Kidney (tissue), 13 donors: ENCODE measurements at regions not wholly inside any gene's neighbourhood (a gene's known extent, or its start where the extent isn't known, plus 50 kb on each side); places are given as distances from the start of the nearest gene placed in this dataset.

Experiments used
- DNase-seq, 5 donors: peaks; one replicate each; pipeline ENCODE4 v3.0.0-alpha.2; 2013 to 2020
- FAIRE-seq: peaks from 2 replicates; lab custom pipeline; 2012; peaks lifted over from hg19 to GRCh38; lab: Jason Lieb, UNC
- H3K27ac ChIP-seq, 2 donors: one replicate each; pipeline ENCODE4 v1.7.0; 2013; ENCODE audit warnings: low read depth in 2 of 2, low read length in 2 of 2, inconsistent platforms in 1 of 2
- H3K27me3 ChIP-seq: one replicate; pipeline ENCODE4 v1.7.1; 2013; ENCODE audit warnings: low read length, inconsistent platforms; ENCODE audit not compliant: control insufficient read depth, insufficient read depth
- H3K36me3 ChIP-seq, 3 donors: one replicate each; pipeline versions ENCODE4 v1.7.0 to v1.7.1; 2013; ENCODE audit warnings: low read length in 3 of 3, control low read depth in 1 of 3, inconsistent platforms in 1 of 3; ENCODE audit not compliant: insufficient read depth in 3 of 3, control insufficient read depth in 2 of 3
- H3K4me1 ChIP-seq, 3 donors: one replicate each; pipeline versions ENCODE4 v1.7.0 to v1.7.1; 2013; ENCODE audit warnings: low read length in 3 of 3, inconsistent platforms in 1 of 3, low read depth in 1 of 3; ENCODE audit not compliant: control insufficient read depth in 2 of 3, insufficient read depth in 2 of 3
- H3K4me3 ChIP-seq, 3 donors: one replicate each; pipeline versions ENCODE4 v1.7.0 to v1.8.1; 2013; ENCODE audit warnings: low read length in 3 of 3, control low read depth in 1 of 3, inconsistent platforms in 1 of 3
- H3K9ac ChIP-seq, 3 donors: one replicate each; pipeline versions ENCODE4 v1.7.0 to v1.7.1; 2013; ENCODE audit warnings: low read length in 3 of 3, control low read depth in 1 of 3, inconsistent platforms in 1 of 3
- H3K9me3 ChIP-seq, 3 donors: one replicate each; pipeline versions ENCODE4 v1.7.0 to v1.7.1; 2013; ENCODE audit warnings: low read length in 3 of 3, control low read depth in 1 of 3, inconsistent platforms in 1 of 3; ENCODE audit not compliant: control insufficient read depth in 2 of 3, insufficient read depth in 1 of 3
- intact Hi-C: fragments of 100-400 bp; cut with DNase I; formaldehyde crosslinking; loops from one replicate; pipeline ENCODE4 v1.11.1; 2022
- TF ChIP-seq, protein P1 (sequence below): IDR thresholded peaks from 3 replicates; pipeline ENCODE4 v1.5.1; 2012; ENCODE audit warnings: mild to moderate bottlenecking, moderate library complexity, borderline replicate concordance; ENCODE audit not compliant: insufficient read depth; ENCODE audit errors: extremely low read depth
- donor health status: control.
- donor health status: control.
- donor health status: control.
- donor health status: control.
- donor health status: control.
- donor health status: DM: yes; HTN: yes; CAD: no.
- donor health status: Normal renal cell carcinoma (clear cell type).

GRCh38 chr22:48263431-48263765 lies 1500.9 kb downstream of the TBC1D22A start:
- no peak for FAIRE-seq
- intact Hi-C loops = no loop called here
- H3K27me3 ChIP-seq = no peaks in the 10 kb centered on the region

DNA sequence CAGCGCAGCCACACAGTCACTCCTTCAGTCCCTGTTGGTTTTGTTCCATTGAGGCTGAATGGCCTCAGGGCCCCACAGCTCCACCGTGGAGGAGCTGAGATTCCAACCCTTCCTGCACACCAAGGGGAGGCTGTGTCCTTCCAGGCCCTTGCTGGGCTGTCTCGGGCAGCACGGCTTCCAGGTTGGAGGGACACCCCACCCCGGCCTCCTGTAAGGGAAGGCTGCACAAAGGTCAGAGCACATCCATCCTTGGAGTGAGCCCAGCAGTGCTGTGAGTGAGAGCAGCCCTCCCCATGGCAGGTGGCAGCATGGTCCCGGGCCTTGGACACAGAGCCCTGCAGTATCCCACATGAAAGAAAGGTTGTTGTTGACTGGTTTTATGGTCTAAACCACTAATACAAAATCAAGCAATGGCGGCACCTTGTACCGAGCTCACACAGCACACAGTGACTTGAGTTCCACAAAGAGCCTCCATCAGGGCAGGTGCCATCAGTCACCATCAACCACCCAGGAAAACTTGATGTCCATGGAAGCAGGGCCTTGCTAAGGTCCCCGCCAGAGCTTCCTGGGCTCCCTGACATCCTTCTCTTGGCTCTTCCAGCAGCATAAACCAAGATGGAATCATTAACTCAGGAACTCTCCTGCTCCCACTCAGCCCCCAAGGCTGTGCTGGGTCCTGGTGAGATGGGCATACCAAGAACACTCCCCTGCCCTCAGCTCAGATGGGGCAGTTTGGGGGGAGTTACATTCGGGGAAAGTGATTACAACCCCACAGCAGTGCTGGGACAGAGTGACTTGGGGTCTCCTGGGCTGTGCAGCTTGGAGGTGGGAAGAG lies 1500.4 kb downstream of the TBC1D22A start:
- FAIRE-seq = no peak
- Histone ChIP-seq H3K4me1 (no peaks in the 10 kb centered on the region), H3K4me3 (no peak overlapping the region), H3K36me3 (no peaks in the 10 kb centered on the region), H3K9me3 (peaks cover 0 to 2% (median 0%) of the 10 kb centered on the region in 3 donors), H3K27me3 (no peaks in the 10 kb centered on the region), H3K9ac (no peak overlapping the region), H3K27ac (no peak overlapping the region)
- TF ChIP-seq, protein P1, sequence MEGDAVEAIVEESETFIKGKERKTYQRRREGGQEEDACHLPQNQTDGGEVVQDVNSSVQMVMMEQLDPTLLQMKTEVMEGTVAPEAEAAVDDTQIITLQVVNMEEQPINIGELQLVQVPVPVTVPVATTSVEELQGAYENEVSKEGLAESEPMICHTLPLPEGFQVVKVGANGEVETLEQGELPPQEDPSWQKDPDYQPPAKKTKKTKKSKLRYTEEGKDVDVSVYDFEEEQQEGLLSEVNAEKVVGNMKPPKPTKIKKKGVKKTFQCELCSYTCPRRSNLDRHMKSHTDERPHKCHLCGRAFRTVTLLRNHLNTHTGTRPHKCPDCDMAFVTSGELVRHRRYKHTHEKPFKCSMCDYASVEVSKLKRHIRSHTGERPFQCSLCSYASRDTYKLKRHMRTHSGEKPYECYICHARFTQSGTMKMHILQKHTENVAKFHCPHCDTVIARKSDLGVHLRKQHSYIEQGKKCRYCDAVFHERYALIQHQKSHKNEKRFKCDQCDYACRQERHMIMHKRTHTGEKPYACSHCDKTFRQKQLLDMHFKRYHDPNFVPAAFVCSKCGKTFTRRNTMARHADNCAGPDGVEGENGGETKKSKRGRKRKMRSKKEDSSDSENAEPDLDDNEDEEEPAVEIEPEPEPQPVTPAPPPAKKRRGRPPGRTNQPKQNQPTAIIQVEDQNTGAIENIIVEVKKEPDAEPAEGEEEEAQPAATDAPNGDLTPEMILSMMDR = no peak
- no peak for DNase-seq
- intact Hi-C loops = no loop called here

More at GRCh38 chr22:48263431-48263765, 1500.9 kb downstream of the TBC1D22A start:
- peaks cover 0 to 2% (median 0%) of the 10 kb centered on the region in 3 donors for H3K9me3 ChIP-seq
- H3K9ac ChIP-seq = no peak overlapping the region
- no peak overlapping the region for H3K4me3 ChIP-seq
- H3K4me1 ChIP-seq = no peaks in the 10 kb centered on the region
- H3K27ac ChIP-seq = no peak overlapping the region
- no peaks in the 10 kb centered on the region for H3K36me3 ChIP-seq
- DNase-seq = no peak
- TF ChIP-seq, protein P1 = no peak

GRCh38 chr22:48261706-48262105 lies 1499.3 kb downstream of the TBC1D22A start:
- Histone ChIP-seq H3K27ac (no peak overlapping the region), H3K9me3 (peaks cover 0 to 2% (median 0%) of the 10 kb centered on the region in 3 donors), H3K4me1 (no peaks in the 10 kb centered on the region), H3K9ac (no peak overlapping the region), H3K4me3 (no peak overlapping the region), H3K27me3 (no peaks in the 10 kb centered on the region), H3K36me3 (no peaks in the 10 kb centered on the region)
- DNase-seq = no peak
- TF ChIP-seq, protein P1 = no peak
- intact Hi-C loops = no loop called here
- no peak for FAIRE-seq
